Amniotic stem cell (primary cell): ENCODE measurements at regions not wholly inside any gene's neighbourhood (a gene's known extent, or its start where the extent isn't known, plus 50 kb on each side); places are given as distances from the start of the nearest gene placed in this dataset.

ENCODE experiments used
- DNase-seq: peaks from one replicate; lab custom pipeline; 2025; lab: John Stamatoyannopoulos, UW

DNA sequence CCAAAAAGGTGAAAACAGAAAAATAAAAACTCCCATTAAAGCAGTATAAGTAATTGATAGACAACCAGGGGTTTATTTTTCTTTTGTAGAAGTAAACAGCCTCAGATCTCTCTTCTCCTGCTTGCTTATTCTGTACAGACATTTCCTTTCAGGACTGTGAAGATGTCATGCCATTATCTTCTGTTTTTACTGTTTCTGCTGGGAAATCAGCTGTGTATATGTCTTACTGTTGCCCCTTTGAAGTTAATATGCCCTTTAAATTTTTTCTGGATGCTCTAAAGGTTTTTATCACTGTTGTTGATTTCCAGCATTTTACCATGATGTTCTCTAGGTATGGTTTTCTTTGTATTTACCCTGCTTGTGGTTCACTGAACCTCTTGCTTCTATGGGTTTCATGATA lies 199.5 kb downstream of the NXNL2 start:
- DNase-seq, result no peak

DNA sequence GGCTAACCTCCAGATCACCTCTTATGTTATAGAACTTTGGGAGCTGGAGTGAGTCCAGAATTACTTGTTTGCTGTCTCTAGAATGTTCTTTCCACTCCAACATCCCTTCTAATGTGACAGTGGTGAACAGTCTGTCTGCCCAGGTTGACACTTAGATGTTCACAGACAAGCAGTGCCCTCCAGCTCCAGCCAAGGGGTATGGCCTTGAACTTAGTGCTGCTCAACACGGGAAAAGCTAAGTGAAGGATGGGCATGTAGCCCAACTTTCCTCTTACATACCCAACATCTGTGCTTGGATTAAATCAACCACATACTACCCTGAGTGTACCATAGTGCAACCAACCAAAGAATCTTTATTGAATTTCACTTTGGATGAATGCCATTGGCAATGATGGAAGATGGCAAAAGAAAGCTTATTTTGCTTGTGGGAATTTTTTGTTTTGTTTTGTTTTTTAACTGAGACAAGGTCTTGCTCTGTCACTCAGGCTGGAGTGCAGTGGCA lies 201.2 kb downstream of the NXNL2 start:
- no peak for DNase-seq

DNA sequence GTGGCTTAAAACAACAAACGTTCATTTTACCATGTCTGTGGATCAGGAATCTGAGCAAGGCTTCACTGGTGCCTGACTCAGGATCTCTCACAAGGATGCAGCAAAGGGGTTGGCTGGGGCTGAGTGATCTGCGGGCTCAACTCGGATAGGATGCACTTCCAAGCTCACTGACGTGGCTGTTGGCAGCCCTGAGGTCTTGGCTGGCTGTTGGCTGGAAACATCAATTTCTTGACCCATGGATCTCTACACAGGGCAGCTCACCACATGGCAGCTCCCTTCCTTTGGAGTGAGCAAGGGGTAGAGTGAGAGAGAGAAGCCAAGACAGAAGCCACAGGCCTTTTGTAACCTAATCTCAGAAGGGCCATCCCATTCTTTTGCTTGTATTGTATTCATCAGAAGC lies 202.1 kb downstream of the NXNL2 start:
- no peak for DNase-seq

DNA sequence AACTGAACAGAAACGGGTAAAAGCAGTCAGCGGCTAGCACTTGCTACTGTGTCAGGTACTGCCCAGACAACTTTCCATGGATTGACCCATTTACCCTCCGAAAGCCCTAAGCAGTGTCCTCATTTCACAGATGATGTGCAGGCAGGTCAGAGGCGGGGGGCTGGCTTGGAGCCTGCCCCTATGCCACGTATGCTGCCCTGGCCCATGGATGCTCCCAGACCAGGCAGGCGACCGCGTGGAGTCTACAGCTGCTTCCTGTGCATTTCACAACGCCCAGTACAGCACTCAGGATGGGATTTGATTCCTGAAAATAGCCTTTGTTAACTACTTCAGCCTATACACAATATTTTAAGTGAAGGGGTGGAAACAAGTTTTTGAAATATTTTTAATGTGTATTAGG lies 202.9 kb downstream of the NXNL2 start:
- DNase-seq, result no peak

DNA sequence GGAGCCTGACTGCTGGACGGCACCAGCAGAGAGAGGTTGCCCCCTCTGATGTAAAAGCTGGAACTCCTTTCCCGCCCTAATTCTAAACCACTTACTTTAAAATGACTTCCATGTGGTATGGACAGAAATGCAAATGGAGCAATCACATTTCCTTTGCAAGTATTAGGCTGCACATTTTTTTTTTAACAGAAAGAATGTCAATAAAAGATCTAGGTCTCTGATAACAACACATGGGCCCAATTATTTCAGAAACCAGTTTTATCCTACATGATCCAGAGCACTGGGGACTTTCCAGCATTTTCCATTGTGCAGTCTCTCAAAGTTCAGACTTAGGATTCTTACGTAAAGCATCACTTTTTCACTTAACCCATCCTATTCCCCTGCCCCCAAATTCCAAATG lies 203.7 kb downstream of the NXNL2 start:
- peak; percentile 36 for DNase-seq

DNA sequence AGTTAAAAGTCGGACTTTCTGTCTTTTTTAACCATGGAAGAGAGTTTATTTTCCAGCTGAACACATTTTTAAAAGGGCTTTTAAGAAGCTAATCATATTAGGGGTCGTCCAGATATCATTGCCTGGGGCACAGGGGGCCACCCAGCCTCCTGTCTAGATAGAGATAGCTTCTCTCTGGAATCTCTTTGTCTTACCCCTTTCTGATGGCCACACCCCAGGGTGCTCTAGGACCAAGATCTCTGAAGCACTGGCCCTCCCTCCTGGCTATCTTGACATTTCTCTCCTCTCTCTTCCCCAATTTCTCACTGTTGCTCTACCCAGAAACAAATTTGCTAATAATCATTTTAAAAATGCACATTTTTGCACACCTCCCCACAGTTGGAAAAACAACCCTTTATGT lies 204.4 kb downstream of the NXNL2 start:
- DNase-seq, result no peak

DNA sequence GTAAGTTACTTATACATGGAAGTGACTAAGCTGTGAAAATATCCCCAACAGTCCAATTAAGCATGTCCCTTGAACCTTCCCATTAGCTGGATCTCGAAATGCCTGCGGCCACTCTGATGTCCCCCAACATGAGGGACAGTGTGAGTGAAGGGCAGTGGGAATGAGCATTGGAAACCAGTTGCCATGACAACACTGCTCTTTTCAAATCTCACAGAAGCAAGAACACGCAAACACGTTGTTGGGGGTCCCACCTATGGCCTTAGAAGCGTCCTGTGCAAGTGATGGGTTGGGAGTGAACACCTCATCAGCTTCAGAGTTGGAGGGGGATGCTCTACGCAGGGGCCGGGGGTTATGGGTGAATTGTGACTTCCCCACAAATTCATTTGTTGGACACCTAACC lies 205.9 kb downstream of the NXNL2 start:
- no peak for DNase-seq

DNA sequence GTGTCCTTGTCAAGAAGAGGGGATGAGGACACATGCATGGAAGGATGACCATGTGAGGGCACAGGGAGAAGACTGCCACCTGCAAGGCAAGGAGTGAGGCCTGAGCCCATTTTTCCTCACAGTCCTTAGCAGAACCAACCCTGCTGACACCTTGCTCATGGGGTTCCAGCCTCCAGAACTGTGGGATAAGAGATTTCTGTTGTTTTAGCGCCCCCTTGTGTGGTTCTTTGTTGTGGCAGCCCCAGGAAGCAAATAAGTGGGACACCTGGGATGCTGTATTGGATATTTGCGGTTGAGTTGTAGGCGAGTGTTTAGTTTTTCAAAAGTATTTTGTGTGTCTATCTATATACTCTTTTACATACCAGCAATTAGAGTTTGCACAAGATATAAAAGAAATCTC lies 206.4 kb downstream of the NXNL2 start:
- no peak for DNase-seq

DNA sequence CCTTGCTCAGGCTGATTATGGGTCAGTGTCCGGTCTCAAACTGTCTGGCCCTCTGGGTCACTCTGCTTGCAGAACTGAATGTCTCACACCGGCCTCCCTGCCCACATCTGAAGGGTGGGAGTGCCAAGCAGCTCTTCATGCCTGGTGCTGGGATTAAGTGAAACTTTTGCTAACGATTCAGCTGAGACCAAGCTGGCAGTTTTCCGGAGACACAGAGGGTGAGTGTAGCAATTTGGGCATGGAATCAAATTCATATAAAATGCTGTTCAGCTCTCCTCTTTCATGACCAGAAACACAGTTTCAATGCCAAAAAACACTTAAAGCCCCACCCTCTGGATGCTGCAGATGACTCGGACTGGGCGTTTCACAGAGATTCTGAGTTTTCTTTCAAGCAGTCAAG lies 207.5 kb downstream of the NXNL2 start:
- no peak for DNase-seq

DNA sequence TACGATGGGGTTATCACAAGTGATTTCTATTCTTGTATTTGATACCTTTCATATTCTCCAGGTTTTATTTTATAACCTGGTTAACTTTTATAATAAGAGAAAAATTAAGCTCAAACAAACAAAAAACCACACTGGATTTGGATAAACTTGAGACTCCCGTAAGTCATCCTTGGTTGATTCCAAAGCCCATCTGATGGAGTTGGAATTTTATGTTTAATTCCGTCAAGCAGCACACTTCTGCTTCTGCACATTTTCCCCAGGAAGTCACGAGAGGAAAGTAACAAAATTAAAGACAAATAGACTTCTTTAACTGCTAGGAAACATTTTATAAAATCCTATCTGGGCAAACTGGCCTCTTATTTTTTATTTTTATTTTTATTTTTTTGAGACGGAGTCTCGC lies 207.9 kb downstream of the NXNL2 start:
- no peak for DNase-seq

DNA sequence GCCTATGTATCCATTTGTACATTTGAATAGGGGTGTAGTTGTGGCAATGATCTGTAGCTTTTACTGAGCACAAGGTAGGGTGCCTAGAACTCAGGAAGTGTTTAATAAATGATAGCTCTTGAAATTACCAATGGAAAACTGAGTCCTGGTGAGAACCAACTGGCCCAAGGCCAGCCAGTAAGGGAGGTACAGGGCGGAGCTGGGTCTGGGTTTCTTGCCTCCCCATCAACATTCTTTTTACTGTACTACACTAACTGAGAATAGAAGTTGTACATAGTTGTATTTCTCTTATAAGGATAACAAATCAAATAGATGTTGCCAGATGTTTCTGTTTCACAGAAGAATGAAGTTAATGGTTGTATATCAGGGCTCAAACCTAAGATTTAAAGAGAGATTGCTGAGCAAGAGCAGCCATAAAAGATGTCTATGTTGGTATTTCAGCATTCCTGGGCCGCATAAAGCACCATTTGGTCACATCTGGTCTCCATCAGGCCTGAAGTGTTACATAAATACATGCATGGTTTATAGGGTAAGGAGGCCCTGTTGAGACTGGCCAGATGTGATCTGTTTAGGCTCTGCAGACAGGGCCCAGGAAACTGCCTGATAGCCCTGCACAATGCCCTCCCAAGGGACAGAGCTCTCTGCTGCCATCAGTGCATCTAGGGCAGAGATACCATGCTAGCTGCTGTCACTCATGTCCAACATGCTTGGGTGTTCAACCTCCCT lies 210.5 kb downstream of the NXNL2 start:
- DNase-seq, result no peak

DNA sequence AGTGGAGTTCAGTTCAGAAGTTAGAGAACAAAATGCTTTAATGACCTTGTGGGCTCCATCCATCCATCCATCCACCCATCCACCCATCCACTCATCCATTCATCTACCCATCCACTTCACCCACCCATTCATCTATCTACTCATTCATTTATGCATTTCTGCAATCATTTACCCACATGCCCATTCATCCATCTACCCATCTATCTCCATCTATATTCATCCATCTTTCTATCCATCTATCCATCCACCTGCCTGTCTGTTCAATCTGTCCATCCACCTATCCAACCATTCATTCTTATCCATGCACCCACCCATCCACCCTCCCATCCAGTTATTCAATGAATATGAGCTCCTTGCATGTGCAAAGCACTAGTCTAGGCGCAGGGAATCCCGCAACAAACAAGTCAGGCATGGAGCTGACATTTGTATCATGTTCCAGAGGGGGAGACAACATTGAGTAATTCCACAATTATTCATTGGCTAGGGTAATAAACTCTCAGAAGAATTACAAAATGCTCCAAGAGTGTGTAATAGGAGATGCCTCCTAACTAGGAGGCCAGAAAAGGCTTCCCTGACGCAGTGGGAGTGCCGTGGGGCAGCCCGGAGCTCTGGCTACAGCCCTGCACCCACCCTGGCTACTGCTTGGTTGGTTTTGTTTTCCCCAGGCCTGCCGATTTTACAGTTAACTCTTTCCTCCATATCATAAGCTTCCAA lies 211.2 kb downstream of the NXNL2 start:
- peak; percentile 62 for DNase-seq

DNA sequence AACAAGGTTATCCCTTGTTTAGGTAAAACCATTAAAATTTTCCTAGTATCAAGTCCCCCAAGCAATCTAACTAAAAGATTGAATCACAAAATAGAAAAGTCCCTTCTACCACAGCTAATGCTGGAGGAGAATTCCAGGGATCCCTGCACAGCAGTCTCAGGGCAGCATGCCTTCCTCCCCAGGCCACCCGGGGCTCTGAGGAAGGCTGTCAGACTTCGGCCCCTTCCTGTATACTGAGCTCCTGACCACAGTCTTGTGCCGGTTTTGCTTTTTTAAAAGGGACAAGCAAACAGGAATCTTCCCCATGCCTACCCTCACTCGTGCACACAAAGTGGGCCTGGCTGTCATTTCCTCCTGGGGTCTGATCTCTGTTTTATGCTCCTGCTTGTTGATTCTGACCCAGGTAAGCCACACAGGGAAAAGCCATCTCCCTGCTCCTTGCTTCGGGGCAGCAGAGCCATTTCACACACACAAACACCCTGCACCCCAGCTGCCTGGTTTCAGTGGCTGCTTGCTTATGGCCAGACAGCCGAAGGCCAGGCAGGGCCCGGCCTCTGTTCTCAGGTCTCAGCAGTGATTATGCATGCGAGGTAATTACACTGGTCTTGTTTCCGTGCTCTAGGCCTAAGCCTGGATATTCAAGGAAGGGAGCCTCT lies 211.9 kb downstream of the NXNL2 start:
- DNase-seq, result no peak

DNA sequence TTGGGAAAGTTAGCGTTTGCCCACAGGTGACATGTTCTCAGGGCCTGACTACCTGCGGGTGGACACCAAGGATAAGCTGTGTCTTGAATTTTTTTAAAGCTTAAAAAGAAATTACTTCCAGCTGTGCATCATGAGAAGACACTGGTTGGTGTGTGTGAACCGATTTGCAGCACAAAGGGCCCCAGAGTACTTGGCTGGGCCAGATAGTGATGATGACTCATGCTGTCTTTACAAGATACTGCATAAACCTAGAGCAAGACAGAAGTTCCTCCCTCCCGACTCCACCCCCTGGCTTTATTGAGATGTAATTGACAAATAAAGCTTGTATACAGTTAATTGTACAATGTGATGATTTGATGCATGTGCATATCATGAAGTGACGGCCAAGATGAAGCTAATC lies 212.8 kb downstream of the NXNL2 start:
- peak; percentile 78 for DNase-seq

DNA sequence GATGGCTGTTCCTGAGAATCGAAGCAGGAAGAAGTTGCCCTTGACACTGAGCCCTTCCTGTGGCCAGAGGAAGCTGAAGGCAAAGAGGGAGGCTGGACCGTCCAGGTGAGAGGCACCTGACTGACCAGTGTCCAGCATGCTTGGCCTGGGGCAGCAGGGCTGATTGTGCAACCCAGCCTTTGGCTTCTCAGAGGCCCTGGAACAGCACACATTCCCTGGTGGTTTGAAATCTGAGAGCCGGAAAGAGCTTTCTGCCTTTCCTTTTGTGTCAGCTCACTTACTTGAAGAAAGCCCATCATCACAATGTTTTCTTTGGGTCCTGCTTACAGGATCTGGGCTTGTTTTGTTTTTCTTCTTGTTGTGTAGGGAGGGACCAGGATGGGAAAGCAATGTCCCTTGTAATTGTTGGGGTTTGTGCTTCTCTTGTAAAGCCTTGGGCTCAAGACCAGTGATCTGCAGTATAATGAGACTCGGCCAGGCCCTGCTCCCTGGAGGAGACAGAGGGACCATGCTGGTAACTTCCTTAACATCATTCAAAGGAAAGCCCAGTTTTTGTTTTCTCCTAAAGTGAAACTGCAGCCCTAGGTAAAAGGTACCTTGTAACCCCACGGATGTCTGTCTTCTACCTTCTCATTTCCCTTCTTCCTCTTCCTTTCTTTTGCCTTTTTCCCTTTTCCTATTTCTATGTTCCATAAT lies 213.7 kb downstream of the NXNL2 start:
- no peak for DNase-seq

DNA sequence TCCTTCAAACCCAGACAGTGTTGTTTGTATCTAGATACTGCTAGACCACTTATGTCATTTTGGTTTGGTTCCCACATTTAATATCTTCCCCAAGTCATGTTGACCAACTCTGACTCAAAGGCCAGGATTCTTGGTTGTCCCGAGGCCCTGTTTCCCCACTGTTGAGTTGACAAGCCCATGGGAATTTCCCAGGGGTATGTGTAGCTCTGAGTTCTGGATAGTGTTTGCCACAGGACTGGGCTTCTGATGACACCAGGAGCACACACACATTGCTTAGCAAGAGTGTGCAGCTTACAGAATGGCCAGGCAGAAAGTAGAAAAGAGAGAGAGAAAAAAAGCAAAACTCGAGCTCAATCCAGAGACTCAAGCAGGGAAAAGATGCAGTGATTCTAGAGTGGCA lies 214.4 kb downstream of the NXNL2 start:
- DNase-seq, result no peak

DNA sequence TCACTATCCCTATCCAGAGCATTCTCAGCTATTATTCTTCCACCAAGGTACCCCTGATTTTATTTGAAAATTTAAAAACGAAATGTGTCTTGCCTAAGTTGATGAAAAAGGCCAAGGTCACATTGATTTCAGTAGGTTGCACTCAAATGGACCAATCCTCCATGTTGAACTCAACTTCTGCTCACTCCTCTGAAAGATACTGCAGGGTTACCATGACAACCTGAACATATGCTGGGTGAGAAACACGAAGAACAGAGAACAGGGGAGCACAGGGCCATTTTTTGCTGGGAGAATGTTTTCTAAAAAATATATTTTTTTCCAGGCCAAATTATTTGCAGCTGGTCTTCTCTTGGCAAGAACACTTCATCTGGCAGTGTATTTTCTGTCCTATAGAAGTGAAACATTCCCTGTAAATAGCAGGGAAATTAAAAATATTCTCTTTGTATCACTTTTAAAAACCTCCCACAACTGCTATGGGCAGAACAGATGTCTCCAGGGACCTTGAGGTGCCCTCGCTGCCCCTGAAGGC lies 215.9 kb downstream of the NXNL2 start:
- DNase-seq, result no peak

DNA sequence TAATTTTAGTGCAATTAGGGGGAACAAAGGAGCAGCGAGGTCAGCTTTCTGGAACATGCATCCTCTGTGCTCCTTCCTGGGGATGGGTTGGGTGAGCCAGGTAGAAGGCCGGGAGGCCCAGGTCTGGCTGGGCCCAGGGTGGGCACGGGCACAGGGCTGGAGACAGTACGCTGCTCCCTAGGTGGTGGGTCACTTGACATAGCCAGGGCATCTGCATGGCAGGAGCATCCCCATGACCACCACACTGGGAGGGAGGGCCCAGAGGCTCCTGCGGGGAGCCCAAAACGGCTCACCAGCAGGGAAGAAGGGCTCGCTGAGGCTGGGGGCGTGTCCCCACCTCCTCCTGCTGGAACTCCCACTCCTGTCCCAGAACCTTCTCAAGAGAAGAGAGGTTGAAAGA lies 216.8 kb downstream of the NXNL2 start:
- no peak for DNase-seq

DNA sequence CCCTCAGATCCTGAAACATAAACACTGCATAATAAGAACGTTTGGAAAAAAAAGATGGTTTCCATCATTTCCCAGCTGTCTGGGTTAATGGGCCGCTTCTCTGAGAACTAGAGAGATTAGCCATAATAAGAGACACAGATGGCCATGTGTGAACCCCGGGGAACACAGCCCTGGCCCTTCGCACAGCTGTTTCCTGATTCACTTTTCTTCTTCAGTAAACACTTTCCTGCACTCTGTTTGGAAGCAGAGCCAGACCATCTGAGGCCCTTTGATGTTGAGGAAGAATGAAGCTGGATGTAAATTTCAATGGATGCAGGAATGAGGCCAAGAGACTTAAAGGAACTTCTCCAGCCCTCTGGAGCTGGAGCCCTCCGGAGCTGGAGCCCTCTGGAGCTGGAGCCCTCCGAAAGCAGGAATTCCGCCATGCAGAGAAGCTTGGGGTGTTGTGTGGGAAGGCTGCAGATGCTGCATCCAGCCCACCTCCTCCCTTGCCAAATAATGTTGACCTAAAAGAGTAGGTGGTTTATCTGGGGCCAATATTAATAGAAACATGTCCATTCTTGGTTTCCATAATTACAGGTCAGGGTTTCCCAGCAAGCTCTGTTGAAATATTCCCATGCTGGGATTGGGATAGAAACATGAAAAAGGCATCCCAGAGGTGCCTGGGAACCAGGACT lies 218.9 kb downstream of the NXNL2 start:
- no peak for DNase-seq

DNA sequence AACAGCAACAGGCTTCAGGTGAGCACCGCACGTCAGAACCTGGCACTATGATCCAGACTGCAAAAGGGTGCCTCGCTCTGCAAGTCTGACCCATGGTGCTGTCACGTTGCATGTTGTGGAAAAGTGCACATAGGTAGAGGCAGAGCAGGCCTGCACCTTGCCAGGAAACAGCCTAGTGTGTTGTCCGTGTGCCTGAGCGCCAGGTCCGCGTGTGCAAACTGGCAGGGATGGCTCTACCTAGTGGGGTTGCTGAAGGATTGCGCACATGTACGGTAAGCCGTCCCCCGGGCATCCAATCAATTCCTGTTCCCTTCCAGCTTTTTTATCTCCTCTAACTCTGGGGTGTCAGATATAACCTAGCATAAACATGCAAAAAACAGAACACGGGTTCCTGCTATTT lies 219.5 kb downstream of the NXNL2 start:
- DNase-seq, result no peak

DNA sequence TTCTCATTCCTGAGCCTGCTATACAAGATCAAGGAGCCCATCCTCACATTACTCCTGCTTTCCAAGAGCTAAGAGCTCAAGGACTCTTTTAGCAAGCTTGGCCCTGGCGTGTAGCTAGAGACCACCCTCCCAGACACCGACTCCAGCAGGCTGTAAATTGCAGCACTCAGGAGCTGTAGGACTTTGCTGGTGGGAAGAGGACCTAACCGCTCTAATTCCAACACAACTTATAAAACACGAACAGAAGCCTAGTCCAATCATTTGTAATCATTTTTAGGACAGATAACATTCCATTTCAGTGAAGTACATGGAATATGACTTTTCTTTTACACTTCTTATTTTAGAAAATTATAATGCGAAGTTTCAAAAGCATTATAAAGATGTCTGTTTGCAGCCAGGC lies 219.9 kb downstream of the NXNL2 start:
- no peak for DNase-seq
